ENCODE measurements at regions not wholly inside any gene's neighbourhood (a gene's known extent, or its start where the extent isn't known, plus 50 kb on each side); places are given as distances from the start of the nearest gene placed in this dataset.

DNA sequence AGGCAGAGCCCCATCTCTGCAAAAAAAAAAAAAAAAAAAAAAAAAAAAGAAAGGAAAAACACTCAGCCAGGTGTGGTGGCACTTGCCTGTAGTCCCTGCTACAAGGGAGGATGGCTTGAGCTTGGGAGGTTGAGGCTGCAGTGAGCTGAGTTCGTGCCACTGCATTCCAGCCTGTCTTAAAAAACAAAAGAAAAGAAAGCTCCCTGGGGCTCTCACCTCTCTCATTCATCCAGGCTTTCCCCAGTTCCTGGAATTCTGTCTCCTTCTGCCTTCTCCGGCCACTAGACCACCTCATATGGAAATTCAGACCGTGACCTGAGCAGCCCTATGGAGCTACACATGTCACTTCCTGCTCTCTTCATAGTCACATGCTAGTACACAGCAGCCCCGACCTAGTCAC is 101.1 kb upstream of the TAB2 start:
- DNase-seq (ENCODE audit: low spot score) = no peak

DNA sequence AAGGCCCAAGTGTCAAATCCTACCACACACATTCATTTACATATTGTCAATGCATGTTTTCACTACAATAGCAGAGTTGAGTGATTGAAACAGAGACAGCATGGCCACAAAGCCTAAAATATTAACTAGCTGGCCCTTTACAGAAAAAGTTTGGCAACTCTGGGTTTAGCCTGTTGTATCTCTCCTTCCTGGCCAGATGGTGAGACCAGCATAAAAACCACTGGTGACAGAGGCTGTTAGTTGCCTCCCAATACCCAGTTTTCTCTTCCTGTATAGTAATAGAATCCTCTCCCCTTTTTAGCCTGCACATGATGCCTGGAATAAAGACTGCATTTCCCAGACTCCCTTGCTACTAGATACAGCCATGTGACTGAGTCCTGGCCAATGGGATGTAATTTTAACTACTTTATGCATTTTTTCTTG is 100.0 kb upstream of the TAB2 start:
- no peak for DNase-seq (ENCODE audit: low spot score)

DNA sequence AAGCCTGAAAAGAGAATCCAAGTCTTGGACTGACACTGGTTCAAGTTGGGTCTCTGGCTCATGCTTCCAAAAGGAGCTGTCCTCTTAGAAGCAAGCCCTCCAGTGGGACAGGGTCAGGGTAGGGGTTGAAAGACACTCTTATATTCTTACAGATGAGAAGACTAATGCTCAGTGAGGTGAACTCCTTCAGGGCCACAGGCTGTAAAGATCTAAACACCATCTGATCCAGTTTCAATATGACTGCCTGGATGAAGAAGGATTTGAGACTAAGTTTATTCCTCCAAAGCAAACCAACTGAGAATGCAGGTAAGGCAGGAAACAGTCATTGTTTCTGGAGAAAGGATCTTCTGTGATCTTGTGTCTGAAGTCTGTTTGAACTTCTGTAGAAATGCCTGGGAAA is 99.0 kb upstream of the TAB2 start:
- DNase-seq (ENCODE audit: low spot score) = no peak

DNA sequence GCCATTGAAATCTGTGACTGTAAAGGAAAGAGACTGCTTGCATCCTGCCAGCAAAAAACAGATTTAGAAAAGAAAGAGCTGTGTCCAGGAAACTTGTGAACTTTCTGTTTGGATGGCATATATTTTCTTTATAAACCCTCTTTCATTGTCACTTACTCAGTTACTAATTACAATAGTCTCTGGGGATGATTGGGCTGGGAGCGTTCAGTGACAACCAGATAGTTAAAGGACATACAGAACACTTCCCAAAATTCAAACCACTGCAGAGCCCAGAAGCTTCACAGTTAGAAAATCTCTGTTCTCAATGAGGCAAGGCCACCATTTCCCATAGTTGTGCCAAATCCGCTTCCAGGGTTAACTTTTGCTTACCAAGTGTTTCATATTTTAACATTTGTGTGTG is 98.6 kb upstream of the TAB2 start:
- DNase-seq (ENCODE audit: low spot score) = no peak

DNA sequence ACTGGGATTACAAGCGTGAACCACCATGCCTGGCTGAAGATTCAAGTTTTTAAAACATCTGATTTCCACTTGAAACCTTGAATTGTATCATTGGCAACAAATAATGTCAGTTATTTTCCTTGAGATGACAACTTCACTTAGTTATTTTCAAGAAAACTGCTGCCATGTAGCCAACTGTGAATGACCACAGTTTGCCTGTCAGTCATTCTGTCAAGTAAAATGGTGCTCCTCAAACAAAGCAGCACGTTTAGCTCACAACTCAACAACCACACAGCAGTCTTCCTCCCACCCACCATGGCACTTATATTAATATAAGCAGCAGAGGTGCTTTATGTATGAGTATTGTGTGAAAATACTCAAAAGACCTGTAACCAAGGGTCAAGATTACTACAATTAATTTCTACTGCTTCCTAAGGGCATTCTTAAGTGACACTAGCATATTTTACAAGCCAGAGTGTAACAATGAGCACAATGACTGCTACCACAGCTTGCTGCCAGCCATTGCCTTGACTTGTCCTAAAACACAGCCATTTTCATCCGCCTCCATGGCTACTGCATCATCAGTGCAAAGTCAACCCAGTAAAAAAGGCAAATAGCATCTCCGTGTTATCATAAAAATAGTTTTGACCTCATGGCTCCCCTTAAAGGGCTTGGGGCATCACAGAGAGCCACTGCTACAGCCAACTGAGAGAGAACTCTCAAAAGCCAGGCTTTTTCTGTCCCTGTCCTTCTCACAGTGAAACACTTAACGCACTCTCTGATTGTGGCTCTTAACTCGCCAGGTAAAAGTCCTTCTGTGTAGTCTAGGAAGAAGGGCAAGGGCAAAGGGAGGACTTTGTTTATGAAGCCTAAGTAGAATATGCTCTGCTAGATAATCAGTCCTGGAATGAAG is 96.4 kb upstream of the TAB2 start:
- no peak for DNase-seq (ENCODE audit: low spot score)

DNA sequence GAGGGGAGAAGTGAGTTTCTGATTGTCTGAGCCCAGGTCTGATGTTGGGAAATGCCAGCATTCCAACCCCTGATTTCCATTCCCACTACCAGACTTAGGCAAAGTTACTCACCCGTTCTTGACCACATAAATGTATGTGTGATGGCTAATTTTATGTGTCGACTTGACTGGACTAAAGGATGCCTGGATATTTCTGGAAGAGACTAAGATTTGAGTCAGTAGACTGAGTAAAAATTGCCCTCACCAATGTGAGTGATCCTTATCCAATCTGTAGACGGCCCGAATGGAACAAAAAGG is 95.8 kb upstream of the TAB2 start:
- no peak for DNase-seq (ENCODE audit: low spot score)

DNA sequence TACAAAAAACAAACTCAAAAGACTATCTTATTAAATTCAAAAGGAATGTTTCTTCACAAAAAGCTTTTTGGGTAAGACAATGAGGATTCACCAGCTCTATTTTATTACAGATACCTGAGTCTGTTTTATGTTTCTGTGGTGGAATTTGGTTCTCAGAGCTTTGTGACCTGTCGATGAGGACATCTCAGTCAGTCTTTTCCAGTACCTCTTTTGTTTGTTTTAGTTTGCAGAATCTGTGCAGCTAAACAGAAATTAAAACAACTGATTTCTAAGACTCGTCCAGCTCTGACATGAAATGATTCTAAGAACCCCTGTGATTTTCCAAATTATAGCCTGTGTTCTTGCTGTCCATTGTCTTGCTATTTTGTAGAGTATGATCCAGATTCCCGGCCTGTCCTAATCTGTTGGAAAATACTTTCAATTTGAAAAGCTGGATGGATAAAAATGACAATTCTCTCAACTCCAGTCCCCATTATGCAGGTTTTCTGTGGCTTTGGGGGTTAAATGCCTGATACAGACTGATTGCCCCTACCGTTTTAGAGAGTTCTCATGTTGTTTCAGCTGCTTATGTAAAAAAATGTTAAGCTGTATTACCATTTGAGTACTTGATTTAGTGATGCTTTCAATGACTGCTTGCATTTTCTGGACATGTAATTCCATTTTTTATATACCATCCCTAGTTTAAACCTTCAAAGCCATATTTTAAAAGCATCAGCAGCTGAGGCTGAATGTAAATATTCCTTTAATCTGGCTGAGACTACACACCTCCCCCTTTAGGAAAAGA is 94.2 kb upstream of the TAB2 start:
- DNase-seq (ENCODE audit: low spot score) = no peak

DNA sequence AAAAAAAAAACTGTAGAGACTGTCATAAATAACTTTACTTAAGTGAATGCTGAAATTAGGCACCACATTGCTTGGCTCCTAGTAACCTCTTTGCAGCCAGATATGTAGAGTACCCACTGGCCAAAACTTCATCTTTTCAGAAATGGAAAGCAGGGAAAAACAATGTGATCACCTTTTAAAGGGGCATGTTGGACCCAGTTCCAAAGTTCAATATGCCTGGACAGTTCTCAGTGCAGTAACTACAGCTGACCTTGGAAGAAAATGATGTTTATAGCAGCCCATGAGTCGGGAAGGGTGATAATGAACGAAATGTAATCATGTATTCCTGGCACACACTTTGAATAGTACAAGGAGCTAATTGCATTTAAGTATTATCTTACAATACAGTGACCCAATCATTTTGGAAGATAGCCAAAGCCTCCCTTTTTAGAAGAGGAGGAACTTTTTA is 93.6 kb upstream of the TAB2 start:
- DNase-seq (ENCODE audit: low spot score) = no peak

DNA sequence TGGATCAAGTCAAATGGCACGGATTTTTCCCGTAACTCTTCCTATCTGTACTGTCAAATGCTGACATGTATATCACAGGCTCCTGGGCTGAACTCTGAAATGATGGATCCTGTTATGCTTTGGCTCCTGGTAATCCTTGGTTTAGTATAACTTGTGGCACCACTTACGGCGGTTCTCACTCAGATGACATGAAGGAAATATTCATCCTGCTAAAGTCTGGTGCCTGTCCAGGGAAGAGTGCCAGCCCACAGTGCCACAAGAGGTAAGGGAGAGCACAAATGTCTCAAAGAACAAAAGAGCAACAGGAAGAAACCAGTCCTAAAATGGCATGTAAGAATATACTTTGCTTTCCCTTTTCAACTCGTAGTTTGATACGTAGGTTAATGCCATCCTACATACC is 93.1 kb upstream of the TAB2 start:
- DNase-seq (ENCODE audit: low spot score) = no peak

DNA sequence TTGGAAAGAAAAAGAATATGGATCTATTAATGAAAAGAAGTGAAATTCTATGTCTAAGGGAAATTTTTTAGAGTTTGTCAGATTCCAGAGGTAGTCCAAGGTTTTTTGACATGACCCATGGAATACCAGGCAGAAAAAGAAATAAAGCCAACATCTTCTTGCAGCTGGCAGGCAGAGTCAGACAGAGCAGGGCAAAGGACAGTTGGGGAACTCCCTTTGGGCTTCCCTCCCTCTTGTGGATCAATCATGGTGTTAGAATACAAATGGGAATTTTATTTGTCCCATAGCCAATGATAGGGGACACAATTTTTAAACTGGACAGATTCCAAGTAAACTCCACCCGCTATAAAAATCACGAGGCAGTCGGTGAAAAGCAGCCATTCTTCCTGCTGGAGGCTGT is 92.1 kb upstream of the TAB2 start:
- DNase-seq (ENCODE audit: low spot score) = no peak

DNA sequence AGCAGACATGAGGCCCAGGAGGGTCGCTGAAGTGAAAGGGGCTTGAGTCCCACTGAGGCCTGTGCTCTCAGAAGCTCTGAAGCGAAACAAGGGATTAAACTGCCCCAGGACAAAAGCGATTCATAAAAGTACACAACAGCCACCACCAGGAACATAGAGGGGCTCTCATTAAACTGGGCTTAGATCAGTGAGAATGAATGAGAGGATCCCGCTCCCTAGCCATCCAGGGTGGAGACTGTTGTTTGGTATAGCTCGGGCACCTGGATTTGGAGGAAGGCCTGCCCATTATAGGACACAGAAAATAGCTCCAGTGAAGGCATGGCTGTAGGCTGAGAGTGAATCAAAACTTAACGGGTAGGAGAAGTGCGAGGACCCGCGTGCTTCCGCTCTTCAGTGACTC is 91.6 kb upstream of the TAB2 start:
- DNase-seq (ENCODE audit: low spot score) = no peak

DNA sequence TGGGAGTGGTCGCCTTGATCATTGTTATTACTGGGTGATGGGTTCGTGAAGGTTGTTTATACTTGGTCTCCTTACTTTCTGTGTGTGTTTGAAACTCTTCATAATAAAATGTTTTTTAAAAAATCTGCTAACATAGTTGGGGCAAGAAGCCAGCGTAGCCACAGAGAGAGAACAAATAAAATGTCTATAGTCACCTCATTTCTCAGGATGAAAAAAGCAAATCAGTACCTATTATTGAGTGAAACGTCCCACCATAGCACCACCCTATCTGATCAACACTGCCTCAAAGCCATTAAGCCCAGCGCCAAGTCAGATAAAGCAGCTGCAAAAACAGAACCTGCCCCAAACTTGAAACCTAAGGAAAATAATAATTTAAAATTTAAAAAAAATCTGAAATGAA is 89.7 kb upstream of the TAB2 start:
- DNase-seq (ENCODE audit: low spot score) = no peak

DNA sequence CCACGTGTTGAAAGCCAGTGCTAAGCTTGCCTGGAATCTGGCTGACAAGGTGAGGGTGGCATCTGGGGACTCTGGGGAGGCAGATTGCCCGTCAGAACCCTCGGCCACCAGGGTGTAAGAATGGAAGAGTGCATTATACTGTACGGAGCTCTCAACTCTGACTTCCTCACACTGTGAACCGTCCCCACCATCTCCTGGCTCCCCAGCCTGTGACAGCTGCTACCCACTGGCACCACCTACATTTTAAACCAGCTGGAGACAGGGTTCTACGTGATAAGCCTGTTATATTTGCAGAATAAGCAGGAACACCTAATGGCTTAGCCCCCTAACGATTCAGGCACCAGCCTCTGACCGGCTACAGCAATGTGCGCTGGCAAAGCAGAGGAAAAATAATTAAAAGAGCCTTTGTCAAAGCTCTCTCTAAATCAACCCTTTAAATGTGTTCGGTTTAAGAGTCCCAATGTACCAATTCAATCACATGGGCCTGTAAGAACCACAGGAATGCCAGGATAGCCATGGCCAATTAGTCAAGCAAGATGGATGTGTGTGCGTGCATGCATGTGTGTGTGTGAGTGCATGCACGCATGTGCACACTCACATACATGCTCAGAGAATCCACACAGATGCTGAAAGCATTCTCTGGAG is 89.1 kb upstream of the TAB2 start:
- no peak for DNase-seq (ENCODE audit: low spot score)

DNA sequence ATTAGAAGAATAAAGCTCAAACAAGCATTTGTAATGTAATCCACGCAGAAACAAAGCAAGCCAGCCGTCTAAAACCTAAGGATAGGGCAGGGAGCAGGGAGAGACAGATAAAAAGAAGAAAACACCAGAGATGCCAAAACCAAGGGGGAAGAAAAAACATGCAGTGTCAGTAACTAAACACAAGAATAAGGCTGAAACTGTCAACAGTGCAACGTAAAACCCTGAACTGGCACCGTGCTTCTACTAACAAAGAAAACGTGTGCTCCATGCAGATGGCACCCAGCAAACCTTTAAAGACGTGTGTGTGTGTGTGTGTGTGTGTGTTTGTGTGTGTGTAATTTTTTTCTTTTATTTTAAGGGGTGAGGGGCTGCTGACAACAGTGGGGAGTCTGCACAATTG is 88.4 kb upstream of the TAB2 start:
- DNase-seq (ENCODE audit: low spot score) = no peak

DNA sequence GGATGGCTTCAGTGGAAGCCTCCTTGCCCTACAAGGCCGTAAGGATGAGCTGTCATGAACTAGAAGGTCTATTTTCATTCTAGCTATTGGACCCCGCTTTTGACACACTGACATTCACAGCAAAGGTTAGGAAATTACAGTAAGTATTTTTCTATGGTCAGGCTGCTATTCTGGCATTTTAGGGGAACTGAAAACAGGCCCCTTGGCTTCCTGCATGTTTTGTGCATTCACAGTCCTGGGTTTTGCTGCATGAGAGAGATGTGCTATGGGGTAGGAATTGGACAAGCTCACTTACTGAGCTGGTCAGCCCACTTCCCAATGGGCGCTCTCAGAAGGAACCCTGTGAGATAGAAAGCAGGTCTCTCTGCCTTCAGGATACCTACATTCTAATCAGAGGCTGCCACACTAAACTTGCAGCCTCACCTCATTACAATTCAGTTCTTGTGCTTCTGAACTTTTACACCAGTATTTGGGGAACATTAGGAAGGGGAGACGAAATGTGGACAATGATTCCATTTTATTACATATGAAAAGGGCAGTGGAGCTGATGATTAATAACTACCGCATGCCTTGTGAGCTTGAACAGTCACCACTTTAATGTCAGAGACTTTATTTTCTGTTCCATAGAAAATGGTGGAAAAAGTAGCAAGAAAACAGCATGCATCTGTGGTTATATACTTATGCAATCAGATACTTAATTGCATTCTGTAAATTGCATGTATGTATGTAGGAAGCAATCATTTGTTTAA is 86.6 kb upstream of the TAB2 start:
- no peak for DNase-seq (ENCODE audit: low spot score)

DNA sequence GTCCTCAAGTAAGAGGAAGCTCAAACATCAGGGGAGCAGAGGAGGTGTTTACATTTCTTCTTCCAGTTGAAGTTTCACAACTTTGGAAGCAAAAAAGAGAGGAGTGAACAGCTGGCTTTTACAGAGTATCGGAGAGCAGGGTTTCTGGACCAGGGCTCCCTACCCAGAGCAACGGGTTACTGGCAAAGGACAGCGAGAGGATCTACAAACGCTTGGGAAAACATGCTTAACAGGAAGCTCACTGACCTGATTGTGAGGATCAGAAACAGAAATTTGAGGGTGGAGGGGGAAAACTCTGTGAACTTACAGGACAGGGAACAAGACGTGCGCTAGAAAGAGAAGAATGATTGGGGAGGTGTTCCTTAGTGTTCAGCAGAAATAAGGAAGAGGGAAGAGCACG is 85.7 kb upstream of the TAB2 start:
- DNase-seq (ENCODE audit: low spot score) = no peak

DNA sequence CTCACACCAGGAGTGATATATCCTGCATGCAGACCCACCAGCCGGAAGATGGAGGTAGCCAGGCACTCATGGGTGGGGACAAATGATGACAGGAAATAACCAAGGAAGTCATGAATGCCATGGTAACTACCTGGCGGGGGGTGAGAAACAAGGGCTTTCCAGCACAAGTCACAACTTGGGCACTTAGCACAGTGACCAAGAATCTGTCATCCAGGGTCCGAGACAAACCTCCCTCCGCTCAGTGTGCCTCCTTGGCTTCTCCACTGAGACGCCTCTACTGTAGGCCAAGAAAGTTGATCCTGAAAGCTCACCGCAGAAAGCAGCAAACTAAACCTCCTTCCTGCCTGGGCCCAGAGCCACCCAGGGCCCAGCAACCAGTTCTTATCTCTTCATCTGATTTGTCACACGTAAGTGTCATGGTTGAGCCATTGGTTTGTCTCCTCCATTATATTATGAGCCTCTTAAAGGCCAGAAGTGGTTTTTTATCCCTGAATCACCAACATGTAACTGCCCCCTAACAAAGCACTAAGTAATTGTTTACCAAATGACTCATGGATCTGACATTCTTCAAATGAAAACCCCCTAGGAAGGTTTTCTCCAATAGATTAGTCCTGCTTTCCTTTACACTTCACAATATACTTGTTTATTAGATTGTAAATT is 84.3 kb upstream of the TAB2 start:
- peak; percentile 50 for DNase-seq (ENCODE audit: low spot score)

DNA sequence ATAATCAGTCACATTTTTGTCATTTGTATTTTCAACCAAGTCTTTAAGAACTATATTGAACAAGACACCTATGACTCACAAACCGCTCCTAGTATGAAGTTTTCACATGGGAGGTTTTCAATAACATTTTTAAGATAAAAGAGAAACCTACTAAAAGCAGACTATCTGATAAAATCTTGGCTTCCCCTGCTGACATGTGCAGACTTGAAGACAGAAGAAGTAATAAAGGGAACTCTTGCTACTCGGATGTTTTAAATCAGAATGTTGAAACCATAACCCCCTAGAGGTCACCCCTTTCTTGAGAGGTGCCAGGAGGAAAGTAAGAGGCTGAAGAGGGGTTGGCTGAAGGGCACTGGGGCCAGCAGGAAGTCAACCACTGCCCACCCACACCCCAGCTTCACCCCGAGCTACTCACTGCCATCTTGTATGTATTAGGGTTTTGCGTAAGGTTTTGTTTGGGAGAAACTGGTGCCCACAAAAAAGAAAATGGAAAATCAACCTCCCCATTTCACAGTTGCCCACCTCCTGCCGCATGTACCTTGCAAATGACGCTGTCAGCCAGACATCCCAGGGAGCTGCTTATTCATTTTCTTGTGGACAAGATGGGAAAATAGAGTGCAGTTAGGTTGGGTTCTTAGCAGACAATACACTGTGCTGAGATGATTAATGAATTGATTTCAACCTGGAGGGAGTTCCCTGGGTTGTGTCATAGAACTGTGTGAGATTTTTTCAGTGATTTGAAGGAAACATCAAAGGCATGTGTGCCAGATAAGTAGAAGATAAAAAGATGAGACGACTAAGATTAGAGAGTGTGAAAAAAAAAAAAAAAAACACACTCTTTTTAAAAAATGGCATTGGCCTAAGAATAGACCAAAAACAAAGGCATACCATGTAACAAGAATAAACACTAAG is 83.2 kb upstream of the TAB2 start:
- DNase-seq (ENCODE audit: low spot score) = no peak

DNA sequence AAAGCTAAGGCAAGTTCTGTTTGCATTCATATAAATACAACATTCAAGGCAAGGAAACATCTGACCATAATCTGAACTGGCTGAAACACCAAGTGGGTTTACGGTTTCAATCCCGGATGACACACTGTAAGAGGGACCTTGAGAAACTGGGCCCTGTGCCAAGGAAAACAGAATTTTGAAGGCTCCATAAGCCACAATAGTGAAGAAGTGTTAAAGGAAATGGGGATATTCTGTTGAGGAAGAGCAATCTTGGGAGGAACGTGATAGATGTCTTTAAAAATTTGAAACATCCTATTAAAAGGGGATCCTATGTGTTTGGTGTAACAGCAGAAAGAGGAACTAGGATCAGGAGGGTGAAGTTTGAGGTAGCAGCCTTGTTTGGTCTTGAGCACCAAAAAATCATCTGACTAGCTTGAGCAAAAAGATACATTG is 82.4 kb upstream of the TAB2 start:
- no peak for DNase-seq (ENCODE audit: low spot score)

DNA sequence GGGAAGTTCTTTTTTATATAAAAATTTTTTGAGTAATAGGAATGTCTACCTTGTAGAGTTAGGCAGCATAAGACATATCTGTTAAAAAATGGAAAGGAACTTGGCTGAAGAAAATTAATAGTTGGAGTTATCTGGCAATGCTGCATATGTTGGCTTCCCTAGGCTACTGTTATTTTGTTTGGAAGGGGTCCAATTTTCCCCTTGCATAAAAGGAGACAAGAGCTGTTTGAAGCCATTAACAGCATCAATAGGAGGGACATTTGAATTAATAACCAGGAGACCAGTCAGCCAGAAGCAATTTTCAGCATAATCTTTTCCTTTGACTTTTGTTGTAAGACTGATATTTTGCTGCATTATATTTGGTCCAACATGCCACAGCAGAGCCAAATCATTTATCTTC is 80.9 kb upstream of the TAB2 start:
- DNase-seq (ENCODE audit: low spot score) = no peak

DNA sequence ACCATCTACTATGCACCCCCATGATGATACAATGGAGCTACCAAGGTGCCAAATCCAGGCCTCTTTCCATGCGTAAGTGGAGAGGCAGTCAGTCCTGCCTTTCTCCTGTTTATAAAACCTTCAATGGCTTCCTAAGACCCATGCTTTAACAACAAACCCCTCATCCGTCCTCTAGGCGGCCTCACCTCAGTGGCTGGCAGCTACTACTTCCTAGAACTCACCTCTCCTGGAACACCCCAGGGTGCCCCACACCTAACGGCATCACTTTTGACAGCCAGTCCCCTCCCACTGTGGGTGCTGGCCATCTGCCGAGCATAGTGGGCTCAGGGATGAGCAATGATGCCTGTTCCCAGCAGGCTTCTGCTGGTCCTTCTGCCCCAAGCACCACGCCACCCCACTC is 80.0 kb upstream of the TAB2 start:
- DNase-seq (ENCODE audit: low spot score) = no peak

Data from hepatic stellate cell (primary cell).